HepG2 (cell line): ENCODE measurements at regions not wholly inside any gene's neighbourhood (a gene's known extent, or its start where the extent isn't known, plus 50 kb on each side); places are given as distances from the start of the nearest gene placed in this dataset.

Source experiments
- ATAC-seq: fragments of 200-7000 bp; cut with Tn5 transposase; 3 replicates; pipeline ENCODE4 v1.9.1; 2020; ENCODE audit warnings: mild to moderate bottlenecking, moderate library complexity
- BruUV-seq: library from RNA; stranded (reverse); fragments of 400-500 nt; replicated peaks from 2 replicates; lab custom pipeline; 2021; lab: Mats Ljungman, UMichigan
- CTCF ChIA-PET: fragments of 300-600 bp; formaldehyde crosslinking; extraction: SDS; loops from one replicate; lab custom pipeline; 2021; ENCODE audit warnings: low total read pairs, inconsistent platforms, low intra/inter-chr PET ratio; lab: Yijun Ruan, JAX
- POLR2A ChIA-PET: fragments of 350-600 bp; sonication (Branson Sonifier 250); formaldehyde crosslinking; loops from one replicate; lab custom pipeline; 2020; ENCODE audit warnings: antibody characterized with exemption, inconsistent platforms; lab: Yijun Ruan, JAX
- DNase-seq: peaks from one replicate; pipeline ENCODE4 v3.0.0-alpha.2; 2015; ENCODE audit warnings: low spot score
- FAIRE-seq: peaks from 3 replicates; lab custom pipeline; 2011; peaks lifted over from hg19 to GRCh38; lab: Jason Lieb, UNC
- H2AFZ ChIP-seq: one replicate; pipeline ENCODE4 v1.6.1; 2011; ENCODE audit warnings: low read length, inconsistent platforms
- H3K27ac ChIP-seq: fragments of 300-600 bp; 3 replicates; pipeline ENCODE4 v1.8.0; 2011; ENCODE audit warnings: mixed run types, mild to moderate bottlenecking, mixed read lengths, low read length, inconsistent platforms; ENCODE audit not compliant: insufficient read depth; ENCODE audit errors: extremely low read length
- H3K27me3 ChIP-seq, 2 experiments: fragments of 200-600 bp in 1 of 2; 2 replicates in 1 of 2; 3 replicates in 1 of 2; pipeline versions ENCODE4 v1.6.0 to v1.8.0; 2011; ENCODE audit warnings: low read length in 2 of 2, mild to moderate bottlenecking in 2 of 2, moderate library complexity in 2 of 2, inconsistent platforms in 1 of 2; ENCODE audit not compliant: insufficient read depth in 2 of 2, control insufficient read depth in 1 of 2
- H3K36me3 ChIP-seq, 2 experiments: fragments of 200-600 bp in 1 of 2; replicated peaks in 1 of 2; 2 replicates in 1 of 2; 3 replicates in 1 of 2; pipeline versions ENCODE4 v1.5.1 to v1.8.0; 2011; ENCODE audit warnings: low read length in 2 of 2, inconsistent platforms in 1 of 2; ENCODE audit not compliant: insufficient read depth in 2 of 2, control insufficient read depth in 1 of 2
- H3K4me1 ChIP-seq: 2 replicates; pipeline ENCODE4 v1.5.1; 2012; ENCODE audit warnings: low read length, inconsistent platforms; ENCODE audit not compliant: insufficient read depth
- H3K4me2 ChIP-seq: 2 replicates; pipeline ENCODE4 v1.6.0; 2011; ENCODE audit warnings: low read depth, low read length, inconsistent platforms
- H3K4me3 ChIP-seq, 3 experiments: fragments of 200-600 bp in 1 of 3; sonication (generic), shearing (Covaris generic) in 1 of 3; replicated peaks in 1 of 3; 2 replicates each; pipeline ENCODE4 v1.5.1; 2011 to 2016; ENCODE audit warnings: low read length in 3 of 3, inconsistent platforms in 2 of 3, low read depth in 2 of 3, mild to moderate bottlenecking in 2 of 3, control low read depth in 1 of 3, mixed read lengths in 1 of 3; ENCODE audit not compliant: insufficient read depth in 1 of 3
- H3K79me2 ChIP-seq: one replicate; pipeline ENCODE4 v1.6.1; 2011; ENCODE audit warnings: low read length, inconsistent platforms; ENCODE audit not compliant: insufficient read depth
- H3K9ac ChIP-seq: 2 replicates; pipeline ENCODE4 v1.6.0; 2011; ENCODE audit warnings: mild to moderate bottlenecking, low read depth, low read length, inconsistent platforms; ENCODE audit not compliant: insufficient read depth
- H3K9me3 ChIP-seq: 2 replicates; pipeline ENCODE4 v1.5.1; 2012; ENCODE audit warnings: mild to moderate bottlenecking, low read length
- H4K20me1 ChIP-seq: 2 replicates; pipeline ENCODE4 v1.6.0; 2011; ENCODE audit warnings: inconsistent platforms, mild to moderate bottlenecking, low read length, moderate library complexity; ENCODE audit not compliant: insufficient read depth
- CBX5 ChIP-seq: sonication (generic); formaldehyde crosslinking; IDR thresholded peaks from 2 replicates; pipeline ENCODE4 v1.4.0; 2020; ENCODE audit warnings: missing genetic modification reagents, borderline replicate concordance
- DNMT3B ChIP-seq: conservative IDR thresholded peaks from 2 replicates; pipeline ENCODE4 v1.6.1; 2016; ENCODE audit warnings: missing biosample characterization, control low read depth
- FOXJ3 ChIP-seq: sonication (generic); formaldehyde crosslinking; IDR thresholded peaks from 2 replicates; pipeline ENCODE4 v1.4.0; 2020; ENCODE audit warnings: missing genetic modification reagents, mild to moderate bottlenecking, borderline replicate concordance
- IRX3 ChIP-seq: sonication (generic); formaldehyde crosslinking; IDR thresholded peaks from 2 replicates; pipeline ENCODE4 v1.8.1; 2023; ENCODE audit warnings: mild to moderate bottlenecking, low read depth, missing genetic modification reagents, borderline replicate concordance
- SMAD9 ChIP-seq: sonication (generic); formaldehyde crosslinking; IDR thresholded peaks from 2 replicates; pipeline ENCODE4 v1.5.1; 2020; ENCODE audit warnings: mild to moderate bottlenecking, missing genetic modification reagents
- ZSCAN21 ChIP-seq: sonication (generic); formaldehyde crosslinking; IDR thresholded peaks from 2 replicates; pipeline ENCODE4 v1.8.0; 2022; ENCODE audit warnings: mild to moderate bottlenecking, missing genetic modification reagents, moderate library complexity, borderline replicate concordance
- WGBS: methylation state at CpG from one replicate; pipeline ENCODE4 v1.1.6; 2017; ENCODE audit warnings: low lambda C conversion rate; 5-methylcytosine and 5-hydroxymethylcytosine counted together
- in situ Hi-C: cut with HindIII; loops from 2 replicates; pipeline ENCODE4 v1.10.0; 2017; ENCODE audit warnings: low pct_unique_long_range_greater_than_20kb; ENCODE audit not compliant: extremely low pct_ligation_motif_present
- intact Hi-C: fragments of 100-400 bp; cut with micrococcal nuclease; formaldehyde crosslinking; loops from one replicate; pipeline ENCODE4 v1.10.0; 2022; ENCODE audit not compliant: unreplicated experiment
- TF ChIP-seq, protein P1 (sequence below): sonication (generic); formaldehyde crosslinking; IDR thresholded peaks from 2 replicates; pipeline ENCODE4 v1.8.0; 2022; ENCODE audit warnings: missing genetic modification reagents, mild to moderate bottlenecking, borderline replicate concordance

DNA sequence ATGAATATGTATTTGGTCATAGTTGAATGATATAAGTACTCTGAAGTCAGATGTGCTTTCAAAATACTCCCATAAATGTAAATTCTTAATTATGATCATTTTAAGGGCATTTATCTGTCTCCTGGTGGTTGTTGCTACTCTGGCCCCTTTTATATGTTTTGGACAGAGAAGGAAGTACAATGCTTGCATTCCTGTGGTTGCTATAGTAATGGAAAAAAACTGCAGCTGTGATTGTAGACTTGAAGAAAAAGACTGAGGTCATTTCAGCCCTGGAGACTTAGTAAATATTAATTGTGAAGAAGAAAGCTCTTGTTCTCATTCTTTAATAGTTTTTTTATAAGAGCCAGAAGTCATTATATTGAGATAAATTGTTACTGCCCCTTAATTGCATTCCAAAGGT is 70.2 kb upstream of the FERD3L start:
- no peaks in the 10 kb centered on the region for H4K20me1 ChIP-seq
- TF ChIP-seq DNMT3B (CRISPR knock-in tag), result no peak
- TF ChIP-seq CBX5, result no peak
- no peak for TF ChIP-seq IRX3 (CRISPR knock-in tag)
- no peak for TF ChIP-seq ZSCAN21
- no peaks in the 10 kb centered on the region for H3K36me3 ChIP-seq
- POLR2A ChIA-PET, result no interaction called here
- H3K9ac ChIP-seq, result no peak overlapping the region
- CTCF ChIA-PET, result no interaction called here
- H3K4me2 ChIP-seq, result no peak overlapping the region
- no peak for DNase-seq
- H3K27me3 ChIP-seq, result no peaks in the 10 kb centered on the region
- intact Hi-C loops, result no loop called here
- in situ Hi-C loops, result no loop called here
- FAIRE-seq, result no peak
- H3K27ac ChIP-seq, result no peak overlapping the region
- H3K4me3 ChIP-seq, result no peak overlapping the region
- H2AFZ ChIP-seq, result no peak overlapping the region
- no peaks in the 10 kb centered on the region for H3K79me2 ChIP-seq
- no TSS peak for BruUV-seq
- no peaks in the 10 kb centered on the region for H3K4me1 ChIP-seq
- H3K9me3 ChIP-seq, result peaks cover 60% of the 10 kb centered on the region
- no peak for ATAC-seq

DNA sequence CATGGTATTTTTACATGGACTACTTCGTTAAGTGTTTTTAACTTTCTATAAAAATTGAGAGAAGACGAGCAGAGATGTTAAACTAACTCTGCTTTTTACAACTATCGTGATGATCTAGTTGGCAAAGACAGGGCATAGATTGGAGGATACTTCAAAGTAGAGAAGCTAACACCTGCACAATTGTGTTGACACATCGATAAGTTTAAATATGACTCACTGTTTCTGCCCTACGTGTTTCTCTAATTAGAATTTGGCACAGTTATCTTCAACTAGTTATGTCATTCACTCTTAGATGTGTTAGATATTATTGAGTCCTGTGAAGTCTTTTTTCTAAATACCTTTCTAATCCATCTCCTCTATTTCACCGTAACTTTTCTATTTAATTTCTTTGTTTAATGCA is 68.5 kb upstream of the FERD3L start:
- FAIRE-seq (no peak), ATAC-seq (no peak), DNase-seq (no peak)
- BruUV-seq, result no TSS peak
- WGBS, result 6% methylated on average over 6 of the region's 6 CpGs
- intact Hi-C loops (no loop called here), in situ Hi-C loops (no loop called here)
- ChIA-PET CTCF (no interaction called here), POLR2A (no interaction called here)
- no peak overlapping the region for H3K9ac ChIP-seq
- no peaks in the 10 kb centered on the region for H3K36me3 ChIP-seq
- H3K4me3 ChIP-seq, result no peak overlapping the region
- H3K9me3 ChIP-seq, result peaks cover 67% of the 10 kb centered on the region
- no peaks in the 10 kb centered on the region for H3K4me1 ChIP-seq
- no peak overlapping the region for H2AFZ ChIP-seq
- H3K79me2 ChIP-seq, result no peaks in the 10 kb centered on the region
- TF ChIP-seq, protein P1, sequence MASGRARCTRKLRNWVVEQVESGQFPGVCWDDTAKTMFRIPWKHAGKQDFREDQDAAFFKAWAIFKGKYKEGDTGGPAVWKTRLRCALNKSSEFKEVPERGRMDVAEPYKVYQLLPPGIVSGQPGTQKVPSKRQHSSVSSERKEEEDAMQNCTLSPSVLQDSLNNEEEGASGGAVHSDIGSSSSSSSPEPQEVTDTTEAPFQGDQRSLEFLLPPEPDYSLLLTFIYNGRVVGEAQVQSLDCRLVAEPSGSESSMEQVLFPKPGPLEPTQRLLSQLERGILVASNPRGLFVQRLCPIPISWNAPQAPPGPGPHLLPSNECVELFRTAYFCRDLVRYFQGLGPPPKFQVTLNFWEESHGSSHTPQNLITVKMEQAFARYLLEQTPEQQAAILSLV (CRISPR knock-in tag), result no peak
- TF ChIP-seq SMAD9 (CRISPR knock-in tag) (no peak), FOXJ3 (CRISPR knock-in tag) (no peak)
- no peak overlapping the region for H3K27ac ChIP-seq
- H3K4me2 ChIP-seq, result no peak overlapping the region
- H4K20me1 ChIP-seq, result no peaks in the 10 kb centered on the region
- no peaks in the 10 kb centered on the region for H3K27me3 ChIP-seq
